IMR-90 (cell line): ENCODE measurements at regions not wholly inside any gene's neighbourhood (a gene's known extent, or its start where the extent isn't known, plus 50 kb on each side); places are given as distances from the start of the nearest gene placed in this dataset.

Source experiments
- ATAC-seq: fragments of 200-7000 bp; cut with Tn5 transposase; 2 replicates; pipeline ENCODE4 v1.9.1; 2020; ENCODE audit warnings: low read depth, mild to moderate bottlenecking, moderate library complexity
- BruUV-seq: library from RNA; stranded (reverse); fragments of 400-500 nt; replicated peaks from 2 replicates; lab custom pipeline; 2021; lab: Mats Ljungman, UMichigan
- CTCF ChIA-PET: fragments of 300-600 bp; formaldehyde crosslinking; extraction: SDS; loops from one replicate; lab custom pipeline; 2021; ENCODE audit warnings: antibody characterized with exemption; lab: Yijun Ruan, JAX
- POLR2A ChIA-PET: fragments of 300-600 bp; sonication (Branson Sonifier 250); formaldehyde crosslinking; loops from one replicate; lab custom pipeline; 2022; ENCODE audit warnings: antibody characterized with exemption; ENCODE audit not compliant: unreplicated experiment; lab: Charles Lee
- DNase-seq: peaks from one replicate; pipeline ENCODE4 v3.0.0; 2013
- H2AFZ ChIP-seq: replicated peaks from 2 replicates; pipeline ENCODE3; 2013; ENCODE audit warnings: low read length, mild to moderate bottlenecking; ENCODE audit not compliant: poor library complexity
- H2AK5ac ChIP-seq: 2 replicates; pipeline ENCODE4 v1.6.1; 2013; ENCODE audit warnings: low read depth, low read length, inconsistent platforms
- H2AK9ac ChIP-seq: replicated peaks from 2 replicates; pipeline ENCODE3; 2013; ENCODE audit warnings: mild to moderate bottlenecking, low read depth, low read length, moderate library complexity; ENCODE audit not compliant: poor library complexity
- H2BK120ac ChIP-seq: 2 replicates; pipeline ENCODE4 v1.6.1; 2013; ENCODE audit warnings: low read depth, low read length, inconsistent platforms
- H2BK15ac ChIP-seq: 3 replicates; pipeline ENCODE4 v1.6.1; 2013; ENCODE audit warnings: low read depth, low read length, inconsistent platforms
- H2BK20ac ChIP-seq: 2 replicates; pipeline ENCODE4 v1.6.1; 2013; ENCODE audit warnings: low read depth, mild to moderate bottlenecking, inconsistent platforms, low read length, moderate library complexity
- H2BK5ac ChIP-seq: 2 replicates; pipeline ENCODE4 v1.6.1; 2013; ENCODE audit warnings: mild to moderate bottlenecking, low read depth, low read length, inconsistent platforms; ENCODE audit not compliant: poor library complexity, severe bottlenecking
- H3K14ac ChIP-seq: replicated peaks from 2 replicates; pipeline ENCODE4 v1.6.1; 2013; ENCODE audit warnings: low read depth, low read length, inconsistent platforms
- H3K18ac ChIP-seq: 2 replicates; pipeline ENCODE4 v1.6.1; 2013; ENCODE audit warnings: low read depth, low read length, control low read depth
- H3K23ac ChIP-seq: 2 replicates; pipeline ENCODE4 v1.6.1; 2013; ENCODE audit warnings: low read depth, low read length, inconsistent platforms
- H3K27ac ChIP-seq: 2 replicates; pipeline ENCODE4 v1.5.1; 2013; ENCODE audit warnings: mild to moderate bottlenecking, control low read depth, low read length; ENCODE audit not compliant: insufficient read depth
- H3K27me3 ChIP-seq: 2 replicates; pipeline ENCODE4 v1.6.1; 2013; ENCODE audit warnings: low read length; ENCODE audit not compliant: control insufficient read depth, insufficient read depth
- H3K36me3 ChIP-seq: 2 replicates; pipeline ENCODE4 v1.6.1; 2013; ENCODE audit warnings: low read length, mixed read lengths; ENCODE audit not compliant: control insufficient read depth, insufficient read depth
- H3K4ac ChIP-seq: 2 replicates; pipeline ENCODE4 v1.6.1; 2013; ENCODE audit warnings: low read depth, low read length, inconsistent platforms
- H3K4me1 ChIP-seq: 2 replicates; pipeline ENCODE4 v1.6.1; 2013; ENCODE audit warnings: low read length, mixed read lengths; ENCODE audit not compliant: control insufficient read depth, insufficient read depth
- H3K4me2 ChIP-seq: 2 replicates; pipeline ENCODE4 v1.6.1; 2013; ENCODE audit warnings: low read depth, mild to moderate bottlenecking, control low read depth, low read length, moderate library complexity
- H3K4me3 ChIP-seq: 2 replicates; pipeline ENCODE4 v1.5.1; 2013; ENCODE audit warnings: low read depth, mild to moderate bottlenecking, control low read depth, low read length, moderate library complexity; ENCODE audit not compliant: insufficient read depth
- H3K56ac ChIP-seq: 2 replicates; pipeline ENCODE4 v1.6.1; 2013; ENCODE audit warnings: low read length, inconsistent platforms; ENCODE audit not compliant: insufficient read depth; ENCODE audit errors: extremely low read depth
- H3K79me1 ChIP-seq, 2 experiments: 2 replicates each; pipeline ENCODE4 v1.6.1; 2013; ENCODE audit warnings: low read length in 2 of 2, inconsistent platforms in 1 of 2, low read depth in 1 of 2
- H3K9ac ChIP-seq: 2 replicates; pipeline ENCODE4 v1.6.1; 2013; ENCODE audit warnings: low read depth, low read length, control low read depth
- H3K9me1 ChIP-seq: 2 replicates; pipeline ENCODE4 v1.6.1; 2013; ENCODE audit warnings: low read length, inconsistent platforms; ENCODE audit not compliant: insufficient read depth
- H3K9me3 ChIP-seq: 2 replicates; pipeline ENCODE4 v1.6.1; 2013; ENCODE audit warnings: low read length; ENCODE audit not compliant: control insufficient read depth, insufficient read depth
- H4K20me1 ChIP-seq: 2 replicates; pipeline ENCODE4 v1.6.1; 2013; ENCODE audit warnings: low read length, inconsistent platforms; ENCODE audit not compliant: insufficient read depth
- H4K5ac ChIP-seq: 2 replicates; pipeline ENCODE4 v1.6.1; 2013; ENCODE audit warnings: mild to moderate bottlenecking, low read depth, low read length, control low read depth
- H4K8ac ChIP-seq, 2 experiments: 2 replicates each; pipeline ENCODE4 v1.6.1; 2013; ENCODE audit warnings: low read depth in 2 of 2, low read length in 2 of 2, control low read depth in 1 of 2, inconsistent platforms in 1 of 2
- H4K91ac ChIP-seq: 2 replicates; pipeline ENCODE4 v1.6.1; 2013; ENCODE audit warnings: low read depth, low read length, inconsistent platforms; ENCODE audit not compliant: insufficient read depth
- CTCF ChIP-seq: conservative IDR thresholded peaks from 2 replicates; pipeline ENCODE4 v1.5.1; 2012; ENCODE audit warnings: mild to moderate bottlenecking, low read depth, low read length, improper control_type of control experiment
- MAFK ChIP-seq: IDR thresholded peaks from 2 replicates; pipeline ENCODE4 v1.6.1; 2012; ENCODE audit warnings: low read depth, low read length, improper control_type of control experiment
- MAZ ChIP-seq: IDR thresholded peaks from 2 replicates; pipeline ENCODE4 v1.6.1; 2012; ENCODE audit warnings: low read depth, mild to moderate bottlenecking, low read length, improper control_type of control experiment, moderate library complexity, borderline replicate concordance
- MXI1 ChIP-seq: IDR thresholded peaks from 2 replicates; pipeline ENCODE4 v1.6.1; 2012; ENCODE audit warnings: low read depth, mild to moderate bottlenecking, low read length, moderate library complexity, borderline replicate concordance
- WGBS, 2 experiments: methylation state at CpG; one replicate each; pipeline versions ENCODE4 v1.1.5 to v1.1.7; 2013; ENCODE audit warnings: missing lambda C conversion rate in 2 of 2; ENCODE audit not compliant: insufficient read length in 1 of 2; ENCODE audit errors: extremely low coverage in 2 of 2; 5-methylcytosine and 5-hydroxymethylcytosine counted together
- dilution Hi-C: fragments of 300-500 bp; cut with HindIII; formaldehyde crosslinking; loops from one replicate; pipeline ENCODE4 v1.14.3; 2018; ENCODE audit warnings: low sequenced_read_pairs; ENCODE audit not compliant: unreplicated experiment
- in situ Hi-C: fragments of 300-500 bp; cut with MboI; formaldehyde crosslinking; loops from 3 replicates; pipeline ENCODE4 v1.14.3; 2019; ENCODE audit warnings: low sequenced_read_pairs, inconsistent platforms, mixed read lengths
- intact Hi-C: fragments of 100-400 bp; cut with micrococcal nuclease; formaldehyde crosslinking; loops from 2 replicates; pipeline ENCODE4 v1.10.0; 2022

DNA sequence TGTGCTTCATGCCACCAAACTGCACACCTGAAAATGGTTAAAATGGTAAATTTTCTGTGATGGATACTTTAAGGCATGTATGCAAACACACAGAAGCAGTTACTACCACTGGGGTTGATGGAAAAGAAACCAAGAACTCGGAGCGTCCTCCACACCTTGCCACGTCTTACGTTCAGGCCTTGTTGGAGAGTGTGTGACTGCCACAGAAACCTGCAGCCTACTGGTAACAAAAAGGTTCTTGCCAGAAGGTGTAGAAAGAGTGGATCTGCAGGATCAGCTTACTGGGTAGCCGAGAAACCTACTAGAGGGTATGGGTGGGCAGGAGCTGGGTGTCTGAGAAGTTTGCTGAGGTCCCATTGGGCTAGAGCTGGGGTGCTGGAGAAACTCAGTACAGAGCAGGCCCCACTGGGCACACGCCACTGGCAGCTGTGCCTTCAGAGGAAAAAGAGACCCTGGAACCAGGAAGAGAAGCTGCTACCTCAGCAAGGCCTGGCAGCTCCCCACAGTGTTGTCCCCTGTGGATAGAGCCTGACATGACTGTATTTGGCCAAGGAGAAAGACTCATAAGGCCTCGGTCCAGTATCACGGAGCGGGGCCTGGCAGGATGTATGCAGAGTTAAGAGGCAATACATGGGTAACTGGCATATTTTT lies 204.6 kb downstream of the SEC14L1 start:
- dilution Hi-C loops (no loop called here), in situ Hi-C loops (no loop called here), intact Hi-C loops (no loop called here)
- Histone ChIP-seq H4K91ac (no peak overlapping the region), H3K23ac (0 out of 2 replicates have a peak overlapping the region, but pooled peaks have one; percentile 13), H2AK5ac (peak overlapping the region; percentile 33; the same call in 1 of the 2 replicates), H3K4ac (no peak overlapping the region), H2AFZ (no peak overlapping the region), H2AK9ac (no peak overlapping the region), H3K27ac (no peak overlapping the region), H3K14ac (no peak overlapping the region), H4K8ac (no peak overlapping the region), H3K4me2 (no peak overlapping the region), H4K5ac (no peak overlapping the region), H3K9me3 (peaks cover 5% of the 10 kb centered on the region; the same call in 1 of the 2 replicates), H2BK5ac (no peak overlapping the region), H2BK20ac (no peak overlapping the region), H2BK15ac (no peak overlapping the region), H3K4me3 (no peak overlapping the region), H3K27me3 (no peaks in the 10 kb centered on the region), H3K9ac (no peak overlapping the region), H4K20me1 (peaks cover 5% of the 10 kb centered on the region; the same call in 1 of the 2 replicates), H3K36me3 (no peaks in the 10 kb centered on the region), H2BK120ac (no peak overlapping the region), H3K79me1 (peaks cover 34 to 68% of the 10 kb centered on the region in 2 experiments), H3K56ac (no peak overlapping the region), H3K18ac (no peak overlapping the region), H3K9me1 (peaks cover 5% of the 10 kb centered on the region), H3K4me1 (peaks cover 7% of the 10 kb centered on the region)
- ChIA-PET POLR2A (no interaction called here), CTCF (no interaction called here)
- DNase-seq: no peak
- WGBS, 2 experiments: 100% methylated on average over 4 of the region's 9 CpGs; no CpG with 5 or more reads in 1 of the 2 experiments
- ATAC-seq: no peak
- TF ChIP-seq CTCF (no peak), MXI1 (no peak), MAZ (no peak), MAFK (no peak)
- BruUV-seq: no TSS peak
